Upper lobe of right lung (tissue), 1 donor: ENCODE measurements at regions not wholly inside any gene's neighbourhood (a gene's known extent, or its start where the extent isn't known, plus 50 kb on each side); places are given as distances from the start of the nearest gene placed in this dataset.

ENCODE experiments used
- ATAC-seq: fragments of 200-7000 bp; cut with Tn5 transposase; one replicate; pipeline ENCODE4 v1.9.1; 2020; ENCODE audit warnings: mild to moderate bottlenecking, moderate library complexity
- DNase-seq: peaks from one replicate; pipeline ENCODE4 v3.0.0-alpha.2; 2020
- H3K27ac ChIP-seq: fragments of 200-600 bp; one replicate; pipeline ENCODE4 v1.8.0; 2022
- H3K27me3 ChIP-seq: fragments of 200-600 bp; one replicate; pipeline ENCODE4 v1.8.0; 2022; ENCODE audit warnings: mild to moderate bottlenecking
- H3K36me3 ChIP-seq: fragments of 200-600 bp; one replicate; pipeline ENCODE4 v1.8.0; 2022
- H3K4me1 ChIP-seq: fragments of 200-600 bp; one replicate; pipeline ENCODE4 v1.8.0; 2022
- H3K4me3 ChIP-seq: fragments of 200-600 bp; one replicate; pipeline ENCODE4 v1.8.0; 2022; ENCODE audit warnings: mild to moderate bottlenecking
- H3K9me3 ChIP-seq: fragments of 200-600 bp; one replicate; pipeline ENCODE4 v1.8.0; 2022
- CTCF ChIP-seq: fragments of 200-600 bp; IDR thresholded peaks from one replicate; pipeline ENCODE4 v1.8.0; 2022; ENCODE audit warnings: antibody characterized with exemption
- intact Hi-C: fragments of 100-400 bp; cut with DNase I; formaldehyde crosslinking; loops from one replicate; pipeline ENCODE4 v1.11.0; 2022
- donor health status: DM: no; HTN: yes; CAD: no; lungs with severe emphysema.

- DNase-seq, result no peak
- no peaks in the 10 kb centered on the region for H3K4me1 ChIP-seq
- no peak overlapping the region for H3K27ac ChIP-seq
- H3K27me3 ChIP-seq, result peaks cover 15% of the 10 kb centered on the region
- intact Hi-C loops, result no loop called here
- ATAC-seq, result no peak
- TF ChIP-seq CTCF, result no peak
- H3K9me3 ChIP-seq, result no peaks in the 10 kb centered on the region
- no peaks in the 10 kb centered on the region for H3K36me3 ChIP-seq
- H3K4me3 ChIP-seq, result no peak overlapping the region
Observed at GRCh38 chr1:243926803-243927245, 76.8 kb upstream of the AKT3 start.

GRCh38 chr1:243926299-243926698 lies 76.3 kb upstream of the AKT3 start:
- ATAC-seq (no peak), DNase-seq (no peak)
- intact Hi-C loops, result no loop called here
- H3K4me1 ChIP-seq, result no peaks in the 10 kb centered on the region
- no peaks in the 10 kb centered on the region for H3K36me3 ChIP-seq
- no peak overlapping the region for H3K4me3 ChIP-seq
- H3K9me3 ChIP-seq, result no peaks in the 10 kb centered on the region
- peaks cover 10% of the 10 kb centered on the region for H3K27me3 ChIP-seq
- H3K27ac ChIP-seq, result no peak overlapping the region
- TF ChIP-seq CTCF, result no peak

GRCh38 chr1:243924588-243925349 lies 74.7 kb upstream of the AKT3 start:
- H3K9me3 ChIP-seq, result no peaks in the 10 kb centered on the region
- no peaks in the 10 kb centered on the region for H3K4me1 ChIP-seq
- H3K36me3 ChIP-seq, result no peaks in the 10 kb centered on the region
- no peak overlapping the region for H3K27ac ChIP-seq
- no peak for DNase-seq
- no peak for TF ChIP-seq CTCF
- ATAC-seq, result no peak
- intact Hi-C loops, result no loop called here
- H3K4me3 ChIP-seq, result no peak overlapping the region
- H3K27me3 ChIP-seq, result no peaks in the 10 kb centered on the region

GRCh38 chr1:243924188-243924587 lies 74.1 kb upstream of the AKT3 start:
- no peak for TF ChIP-seq CTCF
- no peaks in the 10 kb centered on the region for H3K9me3 ChIP-seq
- H3K4me1 ChIP-seq, result no peaks in the 10 kb centered on the region
- ATAC-seq, result no peak
- H3K4me3 ChIP-seq, result no peak overlapping the region
- no peak for DNase-seq
- H3K36me3 ChIP-seq, result no peaks in the 10 kb centered on the region
- no peak overlapping the region for H3K27ac ChIP-seq
- H3K27me3 ChIP-seq, result no peaks in the 10 kb centered on the region
- intact Hi-C loops, result no loop called here

GRCh38 chr1:243923292-243924171 lies 73.5 kb upstream of the AKT3 start:
- Histone ChIP-seq H3K36me3 (no peaks in the 10 kb centered on the region), H3K27me3 (no peaks in the 10 kb centered on the region), H3K4me3 (no peak overlapping the region), H3K9me3 (no peaks in the 10 kb centered on the region), H3K27ac (no peak overlapping the region), H3K4me1 (no peaks in the 10 kb centered on the region)
- ATAC-seq (no peak), DNase-seq (no peak)
- intact Hi-C loops, result no loop called here
- TF ChIP-seq CTCF, result no peak
